AG04450 (cell line): ENCODE measurements at regions not wholly inside any gene's neighbourhood (a gene's known extent, or its start where the extent isn't known, plus 50 kb on each side); places are given as distances from the start of the nearest gene placed in this dataset.

Experiments
- CTCF ChIA-PET: fragments of 300-600, 350-600 bp; formaldehyde crosslinking; extraction: SDS; loops from one replicate; lab custom pipeline; 2022; ENCODE audit warnings: antibody characterized with exemption, inconsistent platforms; lab: Charles Lee
- POLR2A ChIA-PET: fragments of 350-600 bp; formaldehyde crosslinking; extraction: SDS; loops from one replicate; lab custom pipeline; 2021; ENCODE audit warnings: antibody characterized with exemption, inconsistent platforms; lab: Yijun Ruan, JAX
- DNase-seq: peaks from one replicate; pipeline ENCODE4 v3.0.0-alpha.2; 2011; ENCODE audit warnings: low read depth, low spot score
- H3K27ac ChIP-seq: one replicate; pipeline ENCODE4 v1.5.1; 2012; ENCODE audit warnings: low read depth, low read length, control low read depth
- H3K27me3 ChIP-seq: one replicate; pipeline ENCODE4 v1.6.0; 2012; ENCODE audit warnings: low read length; ENCODE audit not compliant: control insufficient read depth, insufficient read depth
- H3K4me3 ChIP-seq: 2 replicates; pipeline ENCODE4 v1.5.1; 2011; ENCODE audit warnings: mild to moderate bottlenecking, low read depth, low read length, control low read depth
- H3K9me3 ChIP-seq: 2 replicates; pipeline ENCODE4 v1.5.1; 2012; ENCODE audit warnings: low read length; ENCODE audit not compliant: control insufficient read depth, insufficient read depth
- CTCF ChIP-seq: IDR thresholded peaks from 2 replicates; pipeline ENCODE4 v1.5.1; 2011; ENCODE audit warnings: low read depth, low read length, control low read depth, inconsistent platforms

- H3K9me3 ChIP-seq, result no peaks in the 10 kb centered on the region
- CTCF ChIA-PET, result no interaction called here
- H3K27ac ChIP-seq, result no peak overlapping the region
Measured at GRCh38 chr1:189783456-189783855, 694.2 kb downstream of the BRINP3 start.

GRCh38 chr1:189786761-189787160, 690.9 kb downstream of the BRINP3 start:
- Histone ChIP-seq H3K27me3 (no peaks in the 10 kb centered on the region), H3K9me3 (no peaks in the 10 kb centered on the region), H3K4me3 (no peak overlapping the region), H3K27ac (no peak overlapping the region)
- no peak for TF ChIP-seq CTCF
- ChIA-PET CTCF (no interaction called here), POLR2A (no interaction called here)
- no peak for DNase-seq

More at GRCh38 chr1:189783456-189783855, 694.2 kb downstream of the BRINP3 start:
- DNase-seq, result no peak
- no peak for TF ChIP-seq CTCF
- Histone ChIP-seq H3K27me3 (no peaks in the 10 kb centered on the region), H3K4me3 (no peak overlapping the region)
- POLR2A ChIA-PET, result no interaction called here

- ChIA-PET POLR2A (no interaction called here), CTCF (no interaction called here)
- Histone ChIP-seq H3K27ac (no peak overlapping the region), H3K4me3 (no peak overlapping the region), H3K9me3 (no peaks in the 10 kb centered on the region), H3K27me3 (no peaks in the 10 kb centered on the region)
- TF ChIP-seq CTCF, result no peak
- DNase-seq, result no peak
Measured at GRCh38 chr1:189787201-189787600, 690.5 kb downstream of the BRINP3 start.

- ChIA-PET POLR2A (no interaction called here), CTCF (no interaction called here)
- Histone ChIP-seq H3K27ac (no peak overlapping the region), H3K4me3 (no peak overlapping the region), H3K9me3 (no peaks in the 10 kb centered on the region), H3K27me3 (no peaks in the 10 kb centered on the region)
- no peak for DNase-seq
- no peak for TF ChIP-seq CTCF
Measured at GRCh38 chr1:189790335-189790734, 687.3 kb downstream of the BRINP3 start.

GRCh38 chr1:189803364-189803763, 674.3 kb downstream of the BRINP3 start:
- ChIA-PET CTCF (no interaction called here), POLR2A (no interaction called here)

More at GRCh38 chr1:189803364-189803763, 674.3 kb downstream of the BRINP3 start:
- no peak overlapping the region for H3K27ac ChIP-seq
- no peaks in the 10 kb centered on the region for H3K27me3 ChIP-seq
- no peak overlapping the region for H3K4me3 ChIP-seq
- no peak for DNase-seq
- no peak for TF ChIP-seq CTCF
- H3K9me3 ChIP-seq, result no peaks in the 10 kb centered on the region
